OCI-LY3 (cell line): ENCODE measurements at regions not wholly inside any gene's neighbourhood (a gene's known extent, or its start where the extent isn't known, plus 50 kb on each side); places are given as distances from the start of the nearest gene placed in this dataset.

ENCODE experiments used
- CTCF ChIP-seq: fragments of 200-600, 300-600 bp; sonication (generic); IDR thresholded peaks from 2 replicates; pipeline ENCODE4 v1.5.1; 2014; ENCODE audit warnings: antibody characterized with exemption, low read length, low read depth
- EZH2phosphoT487 ChIP-seq: fragments of 200-600 bp; shearing (Covaris generic); IDR thresholded peaks from 2 replicates; pipeline ENCODE4 v1.6.1; 2018; ENCODE audit warnings: antibody characterized with exemption, mixed run types, low read depth

- TF ChIP-seq CTCF (no peak), EZH2phosphoT487 (no peak)
Observed at GRCh38 chr2:175463589-175464310, 282.2 kb upstream of the ATP5MC3 start.
